Duodenal mucosa (tissue), 2 donors: ENCODE measurements at regions not wholly inside any gene's neighbourhood (a gene's known extent, or its start where the extent isn't known, plus 50 kb on each side); places are given as distances from the start of the nearest gene placed in this dataset.

Source experiments
- H3K27ac ChIP-seq: one replicate; pipeline ENCODE4 v1.7.0; 2013; ENCODE audit warnings: low read depth, low read length
- H3K27me3 ChIP-seq, 2 donors: one replicate each; pipeline ENCODE4 v1.7.0; 2013; ENCODE audit warnings: low read length in 2 of 2, control low read depth in 1 of 2; ENCODE audit not compliant: insufficient read depth in 2 of 2, control insufficient read depth in 1 of 2
- H3K36me3 ChIP-seq, 2 donors: one replicate each; pipeline ENCODE4 v1.7.0; 2013; ENCODE audit warnings: low read length in 2 of 2, control low read depth in 1 of 2; ENCODE audit not compliant: insufficient read depth in 2 of 2, control insufficient read depth in 1 of 2
- H3K4me1 ChIP-seq, 2 donors: one replicate each; pipeline ENCODE4 v1.7.0; 2013; ENCODE audit warnings: low read length in 2 of 2, control low read depth in 1 of 2; ENCODE audit not compliant: insufficient read depth in 2 of 2, control insufficient read depth in 1 of 2
- H3K4me3 ChIP-seq, 2 donors: one replicate each; pipeline ENCODE4 v1.7.0; 2013; ENCODE audit warnings: low read length in 2 of 2, low read depth in 1 of 2
- H3K9ac ChIP-seq, 2 donors: one replicate each; pipeline ENCODE4 v1.7.0; 2013; ENCODE audit warnings: low read length in 2 of 2, low read depth in 1 of 2
- H3K9me3 ChIP-seq, 2 donors: one replicate each; pipeline ENCODE4 v1.7.0; 2013; ENCODE audit warnings: low read length in 2 of 2, control low read depth in 1 of 2; ENCODE audit not compliant: control insufficient read depth in 1 of 2

- Histone ChIP-seq H3K4me3 (no peak overlapping the region), H3K9ac (no peak overlapping the region), H3K9me3 (no peaks in the 10 kb centered on the region), H3K36me3 (no peaks in the 10 kb centered on the region), H3K27me3 (no peaks in the 10 kb centered on the region), H3K27ac (no peak overlapping the region), H3K4me1 (no peaks in the 10 kb centered on the region)
These were observed 384.2 kb upstream of the NOVA1 start for GRCh38 chr14:26982071-26982470.

DNA sequence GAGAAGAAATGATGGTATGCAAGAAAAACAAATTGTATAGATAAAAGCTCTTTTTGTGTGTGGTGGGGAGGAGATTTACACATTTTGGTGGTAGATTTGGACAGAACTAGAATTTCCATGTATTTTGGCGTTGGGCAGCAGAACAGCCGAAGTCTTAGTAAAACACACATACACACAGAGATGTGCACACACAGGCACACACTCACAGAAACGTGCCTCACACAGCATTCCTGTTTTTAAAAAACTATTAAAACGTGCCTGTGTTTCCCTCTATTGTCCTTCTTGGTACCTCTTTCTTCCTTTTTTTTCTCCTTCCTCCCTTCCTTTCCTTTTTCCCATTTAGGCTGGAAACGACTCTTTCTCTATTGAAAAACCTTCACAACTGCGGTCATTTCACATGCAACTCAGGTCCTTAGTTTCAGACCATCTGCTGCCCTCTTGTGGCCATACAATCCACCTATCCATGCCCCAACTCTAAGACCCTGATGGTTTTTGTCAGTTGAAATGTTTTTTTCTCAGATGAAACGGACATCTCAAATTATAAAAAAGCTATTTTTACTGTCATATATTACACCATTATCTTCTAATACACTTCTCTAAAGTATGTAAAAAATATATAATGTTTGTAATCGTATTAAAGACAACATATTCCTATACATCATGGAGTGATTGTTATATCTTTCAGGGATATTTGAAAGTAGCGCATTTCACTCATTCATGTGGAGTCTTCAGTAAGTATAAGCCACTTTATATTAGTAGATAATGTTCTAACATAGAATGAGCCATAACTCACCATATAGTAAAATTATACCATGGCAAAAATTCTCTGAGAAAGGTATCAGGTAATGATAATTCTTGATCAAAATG, 386.7 kb upstream of the NOVA1 start:
- no peaks in the 10 kb centered on the region for H3K27me3 ChIP-seq

DNA sequence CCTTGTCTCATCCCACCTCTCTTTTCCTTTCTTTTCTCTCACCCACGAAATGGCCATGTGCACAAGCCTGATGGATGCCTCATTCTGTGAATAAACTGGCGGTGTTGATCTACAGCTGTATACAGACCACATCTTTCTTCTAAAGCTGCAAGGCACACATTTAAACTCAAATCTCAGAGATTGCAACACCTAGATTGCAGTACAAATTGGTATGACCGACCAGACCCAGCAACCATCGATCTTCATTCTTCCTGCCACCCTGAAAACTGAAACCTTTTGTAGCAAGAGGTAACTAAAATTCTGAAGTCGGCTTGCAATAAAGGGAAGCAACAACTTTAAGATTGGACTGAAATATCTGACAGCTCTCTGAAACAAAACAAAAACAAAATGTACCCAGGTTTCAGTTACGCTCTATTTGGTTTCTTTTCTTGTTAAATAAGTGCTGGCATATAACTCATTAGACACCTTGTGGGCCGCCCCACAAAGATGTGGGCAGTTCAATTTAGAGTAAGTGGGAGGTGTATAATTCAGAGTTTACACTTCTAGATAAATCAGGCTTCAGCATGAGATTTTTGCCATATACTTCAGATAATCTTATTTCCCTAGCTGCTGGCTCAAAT, 390.0 kb upstream of the NOVA1 start:
- H3K4me3 ChIP-seq, result no peak overlapping the region
- no peak overlapping the region for H3K27ac ChIP-seq
- no peaks in the 10 kb centered on the region for H3K9me3 ChIP-seq
- no peaks in the 10 kb centered on the region for H3K27me3 ChIP-seq
- no peaks in the 10 kb centered on the region for H3K36me3 ChIP-seq
- no peak overlapping the region for H3K9ac ChIP-seq
- no peaks in the 10 kb centered on the region for H3K4me1 ChIP-seq

More for the DNA sequence above, 386.7 kb upstream of the NOVA1 start:
- Histone ChIP-seq H3K27ac (no peak overlapping the region), H3K9me3 (no peaks in the 10 kb centered on the region), H3K4me1 (no peaks in the 10 kb centered on the region), H3K4me3 (no peak overlapping the region), H3K9ac (no peak overlapping the region), H3K36me3 (no peaks in the 10 kb centered on the region)

DNA sequence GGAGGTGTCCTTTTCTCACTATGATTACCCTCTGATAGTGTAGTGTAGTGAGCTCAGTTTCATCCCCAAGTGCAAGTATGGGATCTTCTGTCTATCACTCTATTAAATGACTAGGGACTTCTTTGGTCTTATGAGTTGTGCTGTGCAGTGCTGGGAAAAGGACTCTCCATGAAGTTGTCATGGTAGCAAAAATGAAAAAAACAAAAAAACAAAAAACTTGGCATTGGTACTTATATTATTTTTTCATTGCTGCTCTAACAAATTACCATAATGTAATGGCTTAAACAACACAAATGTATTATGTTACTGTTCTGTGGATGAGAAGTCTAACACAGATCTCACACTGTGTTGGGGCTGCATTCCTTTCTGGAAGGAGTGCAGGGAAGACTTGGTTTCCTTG, 393.1 kb upstream of the NOVA1 start:
- no peaks in the 10 kb centered on the region for H3K36me3 ChIP-seq
- H3K27me3 ChIP-seq, result no peaks in the 10 kb centered on the region
- H3K9me3 ChIP-seq, result no peaks in the 10 kb centered on the region
- no peak overlapping the region for H3K9ac ChIP-seq
- no peaks in the 10 kb centered on the region for H3K4me1 ChIP-seq
- H3K4me3 ChIP-seq, result no peak overlapping the region
- no peak overlapping the region for H3K27ac ChIP-seq

GRCh38 chr14:26992403-26993115, 394.7 kb upstream of the NOVA1 start:
- Histone ChIP-seq H3K9ac (no peak overlapping the region), H3K9me3 (no peaks in the 10 kb centered on the region), H3K4me1 (no peaks in the 10 kb centered on the region), H3K4me3 (no peak overlapping the region), H3K27ac (no peak overlapping the region), H3K27me3 (no peaks in the 10 kb centered on the region), H3K36me3 (no peaks in the 10 kb centered on the region)

DNA sequence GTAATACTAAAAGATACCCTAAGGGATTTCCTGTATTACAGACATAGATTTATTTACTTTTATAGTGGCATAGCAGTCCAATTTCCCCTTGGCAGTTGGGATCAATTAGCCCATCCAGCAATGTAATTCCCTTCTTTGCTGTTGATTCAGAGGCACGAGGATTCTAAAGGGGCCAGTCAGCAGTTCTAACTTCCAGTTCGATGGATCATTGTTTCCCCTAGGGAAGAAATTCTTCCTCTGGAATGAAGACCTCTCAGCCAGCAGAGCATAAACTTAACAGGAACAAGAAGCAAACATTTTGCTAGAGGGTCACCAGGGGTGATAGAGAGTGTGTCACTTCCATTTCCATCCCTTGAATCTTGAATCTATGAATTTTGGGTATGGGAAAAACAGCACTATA, 395.7 kb upstream of the NOVA1 start:
- Histone ChIP-seq H3K4me1 (no peaks in the 10 kb centered on the region), H3K36me3 (no peaks in the 10 kb centered on the region), H3K27ac (no peak overlapping the region), H3K9ac (no peak overlapping the region), H3K9me3 (no peaks in the 10 kb centered on the region), H3K4me3 (no peak overlapping the region), H3K27me3 (no peaks in the 10 kb centered on the region)

DNA sequence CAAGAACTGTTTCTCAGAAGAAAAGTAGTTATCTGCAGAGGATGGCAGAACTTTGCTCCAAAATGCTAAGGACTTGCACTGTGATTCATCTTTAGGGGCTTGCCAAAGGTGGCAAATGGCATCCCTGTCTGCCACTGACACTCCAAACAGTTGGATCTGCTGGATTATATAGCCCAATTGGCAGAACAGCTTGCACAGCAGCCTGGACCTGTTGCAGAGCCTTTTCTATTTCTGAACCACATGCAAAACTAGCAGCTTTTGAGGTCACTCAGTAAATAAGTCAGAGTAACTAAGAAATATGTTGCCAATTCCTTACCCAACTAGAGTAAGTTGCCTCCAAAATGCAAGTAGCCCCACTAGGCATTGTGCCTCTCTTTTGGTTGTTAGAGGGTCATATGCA, 397.5 kb upstream of the NOVA1 start:
- Histone ChIP-seq H3K27me3 (no peaks in the 10 kb centered on the region), H3K9ac (no peak overlapping the region), H3K27ac (no peak overlapping the region), H3K9me3 (no peaks in the 10 kb centered on the region), H3K4me1 (no peaks in the 10 kb centered on the region), H3K4me3 (no peak overlapping the region), H3K36me3 (no peaks in the 10 kb centered on the region)

GRCh38 chr14:26996246-26996645, 398.4 kb upstream of the NOVA1 start:
- Histone ChIP-seq H3K4me3 (no peak overlapping the region), H3K36me3 (no peaks in the 10 kb centered on the region), H3K27ac (no peak overlapping the region), H3K4me1 (no peaks in the 10 kb centered on the region), H3K9me3 (no peaks in the 10 kb centered on the region), H3K27me3 (no peaks in the 10 kb centered on the region), H3K9ac (no peak overlapping the region)

DNA sequence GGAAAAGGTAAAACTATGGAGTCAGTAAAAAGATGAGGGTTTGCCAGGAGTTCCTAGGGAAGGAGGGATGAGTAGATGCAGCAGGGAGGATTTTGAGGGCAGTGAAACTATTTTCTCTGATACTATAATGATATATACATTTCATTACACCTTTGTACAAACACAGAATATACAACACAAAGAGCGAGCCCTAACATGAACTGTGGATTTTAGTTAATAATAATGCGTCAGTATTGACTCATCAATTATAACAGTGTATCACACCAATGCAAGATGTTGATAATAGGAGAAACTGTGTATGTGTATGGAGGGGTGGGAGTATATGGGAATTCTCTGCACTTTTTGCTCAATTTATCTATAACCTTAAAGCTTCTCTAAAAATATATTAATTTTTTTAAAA, 404.3 kb upstream of the NOVA1 start:
- no peak overlapping the region for H3K9ac ChIP-seq
- H3K27me3 ChIP-seq, result no peaks in the 10 kb centered on the region
- H3K36me3 ChIP-seq, result no peaks in the 10 kb centered on the region
- H3K9me3 ChIP-seq, result peaks cover 0 to 3% of the 10 kb centered on the region in 2 donors
- H3K4me3 ChIP-seq, result no peak overlapping the region
- no peaks in the 10 kb centered on the region for H3K4me1 ChIP-seq
- H3K27ac ChIP-seq, result no peak overlapping the region

- Histone ChIP-seq H3K4me3 (no peak overlapping the region), H3K36me3 (no peaks in the 10 kb centered on the region), H3K9me3 (peaks cover 3 to 9% of the 10 kb centered on the region in 2 donors), H3K4me1 (no peaks in the 10 kb centered on the region), H3K27me3 (no peaks in the 10 kb centered on the region), H3K27ac (no peak overlapping the region), H3K9ac (no peak overlapping the region)
These were observed 408.7 kb upstream of the NOVA1 start for GRCh38 chr14:27006570-27006969.
